ENCODE measurements at regions not wholly inside any gene's neighbourhood (a gene's known extent, or its start where the extent isn't known, plus 50 kb on each side); places are given as distances from the start of the nearest gene placed in this dataset.

DNA sequence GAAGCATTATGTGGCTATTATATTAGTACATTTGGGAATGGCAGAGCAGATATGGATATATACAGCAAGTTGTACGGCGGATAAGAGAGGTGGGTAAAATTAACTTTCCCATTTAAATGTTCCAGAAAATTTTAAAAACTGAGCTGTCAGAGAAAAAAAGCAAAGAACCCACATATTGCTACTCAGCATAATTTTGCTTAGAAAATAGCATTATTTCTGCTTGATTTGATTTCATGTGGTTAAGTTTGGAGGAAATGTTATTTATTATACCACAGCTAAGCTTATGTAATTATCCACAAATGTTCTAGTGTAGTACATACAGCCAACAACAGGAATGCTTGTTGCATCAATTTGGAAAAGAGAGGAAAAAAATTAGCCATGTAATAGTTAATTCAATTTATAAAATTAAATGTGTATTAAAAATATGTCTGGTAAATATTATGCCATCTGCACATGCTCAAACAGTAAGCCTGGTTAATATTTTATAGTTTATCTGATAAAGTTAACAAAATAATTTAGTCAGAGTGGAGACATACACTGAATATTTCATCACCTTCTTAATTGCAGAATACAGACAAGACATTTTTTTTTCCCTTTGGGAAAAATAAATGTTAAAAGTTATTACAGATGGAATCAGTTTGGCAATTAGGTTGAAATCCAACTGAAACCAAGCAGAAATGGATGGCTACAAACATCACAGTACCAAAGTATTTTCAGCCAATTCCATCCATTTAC is 172.1 kb upstream of the ID4 start:
- TF ChIP-seq, protein P1, sequence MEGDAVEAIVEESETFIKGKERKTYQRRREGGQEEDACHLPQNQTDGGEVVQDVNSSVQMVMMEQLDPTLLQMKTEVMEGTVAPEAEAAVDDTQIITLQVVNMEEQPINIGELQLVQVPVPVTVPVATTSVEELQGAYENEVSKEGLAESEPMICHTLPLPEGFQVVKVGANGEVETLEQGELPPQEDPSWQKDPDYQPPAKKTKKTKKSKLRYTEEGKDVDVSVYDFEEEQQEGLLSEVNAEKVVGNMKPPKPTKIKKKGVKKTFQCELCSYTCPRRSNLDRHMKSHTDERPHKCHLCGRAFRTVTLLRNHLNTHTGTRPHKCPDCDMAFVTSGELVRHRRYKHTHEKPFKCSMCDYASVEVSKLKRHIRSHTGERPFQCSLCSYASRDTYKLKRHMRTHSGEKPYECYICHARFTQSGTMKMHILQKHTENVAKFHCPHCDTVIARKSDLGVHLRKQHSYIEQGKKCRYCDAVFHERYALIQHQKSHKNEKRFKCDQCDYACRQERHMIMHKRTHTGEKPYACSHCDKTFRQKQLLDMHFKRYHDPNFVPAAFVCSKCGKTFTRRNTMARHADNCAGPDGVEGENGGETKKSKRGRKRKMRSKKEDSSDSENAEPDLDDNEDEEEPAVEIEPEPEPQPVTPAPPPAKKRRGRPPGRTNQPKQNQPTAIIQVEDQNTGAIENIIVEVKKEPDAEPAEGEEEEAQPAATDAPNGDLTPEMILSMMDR (IDR thresholded peaks at IDR 0.05) = no peak
- no peak for TF ChIP-seq EP300 (IDR thresholded peaks at IDR 0.05)

Data from sigmoid colon (tissue), 4 donors.